Endothelial cell (in vitro differentiated cells): ENCODE measurements at regions not wholly inside any gene's neighbourhood (a gene's known extent, or its start where the extent isn't known, plus 50 kb on each side); places are given as distances from the start of the nearest gene placed in this dataset.
"Not testable (repeated sequence)": the region's sequence is repeated elsewhere in the genome, so short reads cannot be mapped to it uniquely, and the experiment has no call there.

Experiments
- DNase-seq: peaks from one replicate; pipeline ENCODE4 v3.0.0; 2021; ENCODE audit warnings: low spot score
- H3K27ac Mint-ChIP-seq: one replicate; pipeline ENCODE4 v1.8.0; 2021; ENCODE audit warnings: mixed read lengths, inconsistent platforms; ENCODE audit not compliant: unreplicated experiment
- H3K27me3 Mint-ChIP-seq: one replicate; pipeline ENCODE4 v1.8.0; 2021; ENCODE audit warnings: mild to moderate bottlenecking, moderate library complexity, mixed read lengths, inconsistent platforms; ENCODE audit not compliant: unreplicated experiment
- H3K36me3 Mint-ChIP-seq: one replicate; pipeline ENCODE4 v1.8.0; 2021; ENCODE audit warnings: mild to moderate bottlenecking, low read depth, mixed read lengths, inconsistent platforms; ENCODE audit not compliant: unreplicated experiment
- H3K4me1 Mint-ChIP-seq: one replicate; pipeline ENCODE4 v1.8.0; 2021; ENCODE audit warnings: mild to moderate bottlenecking, mixed read lengths, inconsistent platforms; ENCODE audit not compliant: unreplicated experiment
- H3K4me3 Mint-ChIP-seq: one replicate; pipeline ENCODE4 v1.8.0; 2021; ENCODE audit warnings: mild to moderate bottlenecking, mixed read lengths, inconsistent platforms; ENCODE audit not compliant: unreplicated experiment
- H3K9me3 Mint-ChIP-seq: one replicate; pipeline ENCODE4 v1.8.0; 2021; ENCODE audit warnings: mixed read lengths, inconsistent platforms; ENCODE audit not compliant: unreplicated experiment
- CTCF ChIP-seq: fragments of 200-600 bp; sonication (generic); IDR thresholded peaks from one replicate; pipeline ENCODE4 v1.5.0; 2021; ENCODE audit warnings: antibody characterized with exemption; ENCODE audit not compliant: unreplicated experiment

GRCh38 chr20:12084482-12084881 is 166.8 kb downstream of the BTBD3 start:
- Mint-ChIP-seq H3K9me3 (no peaks in the 10 kb centered on the region), H3K27me3 (no peaks in the 10 kb centered on the region), H3K36me3 (no peaks in the 10 kb centered on the region), H3K4me3 (no peak overlapping the region), H3K27ac (no peak overlapping the region), H3K4me1 (peaks cover 8% of the 10 kb centered on the region)
- no peak for DNase-seq
- no peak for TF ChIP-seq CTCF

GRCh38 chr20:12086359-12086758 is 168.7 kb downstream of the BTBD3 start:
- no peak for DNase-seq
- Mint-ChIP-seq H3K4me1 (peaks cover 13% of the 10 kb centered on the region), H3K27ac (no peak overlapping the region), H3K27me3 (no peaks in the 10 kb centered on the region), H3K9me3 (no peaks in the 10 kb centered on the region), H3K36me3 (no peaks in the 10 kb centered on the region), H3K4me3 (no peak overlapping the region)
- no peak for TF ChIP-seq CTCF

GRCh38 chr20:12090920-12091319 is 173.2 kb downstream of the BTBD3 start:
- H3K4me3 Mint-ChIP-seq, result no peak overlapping the region
- H3K27me3 Mint-ChIP-seq, result peaks cover 1% of the 10 kb centered on the region
- no peak for TF ChIP-seq CTCF
- H3K9me3 Mint-ChIP-seq, result no peaks in the 10 kb centered on the region
- H3K27ac Mint-ChIP-seq, result no peak overlapping the region
- H3K4me1 Mint-ChIP-seq, result peaks cover 6% of the 10 kb centered on the region
- DNase-seq, result no peak
- no peaks in the 10 kb centered on the region for H3K36me3 Mint-ChIP-seq

GRCh38 chr20:12093057-12093796 is 175.5 kb downstream of the BTBD3 start:
- Mint-ChIP-seq H3K27ac (no peak overlapping the region), H3K4me1 (peaks cover 6% of the 10 kb centered on the region), H3K4me3 (no peak overlapping the region), H3K9me3 (no peaks in the 10 kb centered on the region), H3K36me3 (no peaks in the 10 kb centered on the region), H3K27me3 (peaks cover 1% of the 10 kb centered on the region)
- TF ChIP-seq CTCF, result no peak
- no peak for DNase-seq

- H3K27me3 Mint-ChIP-seq, DNase-seq, H3K36me3 Mint-ChIP-seq, H3K4me3 Mint-ChIP-seq, H3K27ac Mint-ChIP-seq, H3K4me1 Mint-ChIP-seq, H3K9me3 Mint-ChIP-seq: not testable (repeated sequence)
Observed at GRCh38 chr20:12093797-12094190, 176.1 kb downstream of the BTBD3 start.
